Muscle layer of colon (tissue), 2 donors: ENCODE measurements at regions not wholly inside any gene's neighbourhood (a gene's known extent, or its start where the extent isn't known, plus 50 kb on each side); places are given as distances from the start of the nearest gene placed in this dataset.

Experiments used
- H3K27ac ChIP-seq: one replicate; pipeline ENCODE4 v1.7.0; 2013; ENCODE audit warnings: low read depth, mild to moderate bottlenecking, low read length, moderate library complexity
- H3K27me3 ChIP-seq, 2 donors: one replicate each; pipeline ENCODE4 v1.7.0; 2013; ENCODE audit warnings: low read length in 2 of 2, mild to moderate bottlenecking in 2 of 2; ENCODE audit not compliant: insufficient read depth in 2 of 2, control insufficient read depth in 1 of 2
- H3K36me3 ChIP-seq: one replicate; pipeline ENCODE4 v1.7.0; 2013; ENCODE audit warnings: mild to moderate bottlenecking, low read length; ENCODE audit not compliant: insufficient read depth
- H3K4me1 ChIP-seq: one replicate; pipeline ENCODE4 v1.7.0; 2013; ENCODE audit warnings: mild to moderate bottlenecking, low read length; ENCODE audit not compliant: insufficient read depth
- H3K4me3 ChIP-seq, 2 donors: one replicate each; pipeline ENCODE4 v1.7.0; 2013; ENCODE audit warnings: low read length in 2 of 2, low read depth in 1 of 2, mild to moderate bottlenecking in 1 of 2, moderate library complexity in 1 of 2
- H3K9ac ChIP-seq: one replicate; pipeline ENCODE4 v1.7.0; 2013; ENCODE audit warnings: low read length
- H3K9me3 ChIP-seq: one replicate; pipeline ENCODE4 v1.7.0; 2013; ENCODE audit warnings: mild to moderate bottlenecking, low read length
- donor health status: abdominal sarcoma.
- donor health status: Adenocarcinoma of cecum.

GRCh38 chr4:130185123-130185522, 1089.2 kb downstream of the C4orf33 start:
- H3K27ac ChIP-seq = no peak overlapping the region
- no peaks in the 10 kb centered on the region for H3K9me3 ChIP-seq
- no peaks in the 10 kb centered on the region for H3K27me3 ChIP-seq
- no peaks in the 10 kb centered on the region for H3K36me3 ChIP-seq
- H3K4me3 ChIP-seq = no peak overlapping the region
- no peaks in the 10 kb centered on the region for H3K4me1 ChIP-seq
- H3K9ac ChIP-seq = no peak overlapping the region

GRCh38 chr4:130186931-130187330, 1091.0 kb downstream of the C4orf33 start:
- Histone ChIP-seq H3K9ac (no peak overlapping the region), H3K4me1 (no peaks in the 10 kb centered on the region), H3K27me3 (no peaks in the 10 kb centered on the region), H3K27ac (no peak overlapping the region), H3K4me3 (no peak overlapping the region), H3K36me3 (no peaks in the 10 kb centered on the region), H3K9me3 (no peaks in the 10 kb centered on the region)

- no peaks in the 10 kb centered on the region for H3K27me3 ChIP-seq
- no peak overlapping the region for H3K9ac ChIP-seq
- H3K9me3 ChIP-seq = no peaks in the 10 kb centered on the region
- H3K36me3 ChIP-seq = no peaks in the 10 kb centered on the region
- no peak overlapping the region for H3K4me3 ChIP-seq
- no peaks in the 10 kb centered on the region for H3K4me1 ChIP-seq
- no peak overlapping the region for H3K27ac ChIP-seq
Observed at GRCh38 chr4:130187587-130187986, 1091.6 kb downstream of the C4orf33 start.

- no peaks in the 10 kb centered on the region for H3K9me3 ChIP-seq
- H3K27me3 ChIP-seq = no peaks in the 10 kb centered on the region
- no peak overlapping the region for H3K9ac ChIP-seq
- H3K4me3 ChIP-seq = no peak overlapping the region
- H3K27ac ChIP-seq = no peak overlapping the region
- H3K4me1 ChIP-seq = no peaks in the 10 kb centered on the region
- H3K36me3 ChIP-seq = no peaks in the 10 kb centered on the region
Observed at GRCh38 chr4:130192787-130193186, 1096.8 kb downstream of the C4orf33 start.

- H3K27me3 ChIP-seq = no peaks in the 10 kb centered on the region
- H3K9me3 ChIP-seq = no peaks in the 10 kb centered on the region
- H3K4me3 ChIP-seq = no peak overlapping the region
- no peaks in the 10 kb centered on the region for H3K4me1 ChIP-seq
- no peak overlapping the region for H3K27ac ChIP-seq
- no peaks in the 10 kb centered on the region for H3K36me3 ChIP-seq
- no peak overlapping the region for H3K9ac ChIP-seq
Observed at GRCh38 chr4:130197946-130198345, 1102.0 kb downstream of the C4orf33 start.

- Histone ChIP-seq H3K27me3 (no peaks in the 10 kb centered on the region), H3K27ac (no peak overlapping the region), H3K9me3 (no peaks in the 10 kb centered on the region), H3K4me3 (no peak overlapping the region), H3K9ac (no peak overlapping the region), H3K4me1 (no peaks in the 10 kb centered on the region), H3K36me3 (no peaks in the 10 kb centered on the region)
Observed at GRCh38 chr4:130203571-130203970, 1107.6 kb downstream of the C4orf33 start.

GRCh38 chr4:130210864-130211263, 1114.9 kb downstream of the C4orf33 start:
- no peaks in the 10 kb centered on the region for H3K9me3 ChIP-seq
- H3K4me3 ChIP-seq = no peak overlapping the region
- H3K27me3 ChIP-seq = no peaks in the 10 kb centered on the region
- H3K36me3 ChIP-seq = no peaks in the 10 kb centered on the region
- H3K9ac ChIP-seq = no peak overlapping the region
- H3K4me1 ChIP-seq = no peaks in the 10 kb centered on the region
- no peak overlapping the region for H3K27ac ChIP-seq

- no peaks in the 10 kb centered on the region for H3K4me1 ChIP-seq
- H3K27ac ChIP-seq = no peak overlapping the region
- no peak overlapping the region for H3K9ac ChIP-seq
Observed at GRCh38 chr4:130214268-130214667, 1118.3 kb downstream of the C4orf33 start.

GRCh38 chr4:130233377-130234047, 1137.6 kb downstream of the C4orf33 start:
- Histone ChIP-seq H3K36me3 (no peaks in the 10 kb centered on the region), H3K4me3 (no peak overlapping the region), H3K4me1 (no peaks in the 10 kb centered on the region), H3K9me3 (no peaks in the 10 kb centered on the region), H3K27me3 (no peaks in the 10 kb centered on the region), H3K9ac (no peak overlapping the region), H3K27ac (no peak overlapping the region)

More at GRCh38 chr4:130214268-130214667, 1118.3 kb downstream of the C4orf33 start:
- Histone ChIP-seq H3K4me3 (no peak overlapping the region), H3K9me3 (no peaks in the 10 kb centered on the region), H3K36me3 (no peaks in the 10 kb centered on the region), H3K27me3 (no peaks in the 10 kb centered on the region)

- no peaks in the 10 kb centered on the region for H3K27me3 ChIP-seq
- H3K4me1 ChIP-seq = no peaks in the 10 kb centered on the region
- H3K36me3 ChIP-seq = no peaks in the 10 kb centered on the region
- H3K9me3 ChIP-seq = no peaks in the 10 kb centered on the region
- no peak overlapping the region for H3K27ac ChIP-seq
- H3K4me3 ChIP-seq = no peak overlapping the region
- H3K9ac ChIP-seq = no peak overlapping the region
Observed at GRCh38 chr4:130238121-130238520, 1142.2 kb downstream of the C4orf33 start.

GRCh38 chr4:130249002-130249401, 1153.0 kb downstream of the C4orf33 start:
- Histone ChIP-seq H3K27me3 (no peaks in the 10 kb centered on the region), H3K9me3 (no peaks in the 10 kb centered on the region), H3K36me3 (no peaks in the 10 kb centered on the region)

GRCh38 chr4:130257271-130257670, 1161.3 kb downstream of the C4orf33 start:
- H3K27ac ChIP-seq = no peak overlapping the region
- no peak overlapping the region for H3K9ac ChIP-seq
- no peaks in the 10 kb centered on the region for H3K27me3 ChIP-seq
- H3K4me1 ChIP-seq = no peaks in the 10 kb centered on the region
- H3K4me3 ChIP-seq = no peak overlapping the region
- no peaks in the 10 kb centered on the region for H3K9me3 ChIP-seq
- no peaks in the 10 kb centered on the region for H3K36me3 ChIP-seq

More at GRCh38 chr4:130249002-130249401, 1153.0 kb downstream of the C4orf33 start:
- Histone ChIP-seq H3K9ac (no peak overlapping the region), H3K4me1 (no peaks in the 10 kb centered on the region), H3K27ac (no peak overlapping the region), H3K4me3 (no peak overlapping the region)
